Neural crest cell (in vitro differentiated cells): ENCODE measurements at regions not wholly inside any gene's neighbourhood (a gene's known extent, or its start where the extent isn't known, plus 50 kb on each side); places are given as distances from the start of the nearest gene placed in this dataset.

Experiments
- DNase-seq: peaks from one replicate; pipeline ENCODE4 v3.0.0; 2021; ENCODE audit warnings: low read depth, mixed read lengths, low spot score
- H3K27ac Mint-ChIP-seq: one replicate; pipeline ENCODE4 v1.8.0; 2021; ENCODE audit warnings: mild to moderate bottlenecking, mixed read lengths; ENCODE audit not compliant: unreplicated experiment
- H3K27me3 Mint-ChIP-seq: 2 replicates; pipeline ENCODE4 v1.8.0; 2021; ENCODE audit warnings: low read depth, mild to moderate bottlenecking, mixed read lengths
- H3K36me3 Mint-ChIP-seq: 2 replicates; pipeline ENCODE4 v1.8.0; 2021; ENCODE audit warnings: low read depth, mild to moderate bottlenecking, mixed read lengths
- H3K4me1 Mint-ChIP-seq: 2 replicates; pipeline ENCODE4 v1.8.0; 2021; ENCODE audit warnings: mixed read lengths
- H3K4me3 Mint-ChIP-seq: one replicate; pipeline ENCODE4 v1.8.0; 2021; ENCODE audit warnings: mild to moderate bottlenecking, mixed read lengths
- H3K9me3 Mint-ChIP-seq: 2 replicates; pipeline ENCODE4 v1.8.0; 2021; ENCODE audit warnings: mixed read lengths
- TF ChIP-seq, protein P1 (sequence below): fragments of 200-600 bp; sonication (generic); conservative IDR thresholded peaks from 2 replicates; pipeline ENCODE4 v1.5.0; 2021; ENCODE audit warnings: antibody characterized with exemption, mild to moderate bottlenecking

DNA sequence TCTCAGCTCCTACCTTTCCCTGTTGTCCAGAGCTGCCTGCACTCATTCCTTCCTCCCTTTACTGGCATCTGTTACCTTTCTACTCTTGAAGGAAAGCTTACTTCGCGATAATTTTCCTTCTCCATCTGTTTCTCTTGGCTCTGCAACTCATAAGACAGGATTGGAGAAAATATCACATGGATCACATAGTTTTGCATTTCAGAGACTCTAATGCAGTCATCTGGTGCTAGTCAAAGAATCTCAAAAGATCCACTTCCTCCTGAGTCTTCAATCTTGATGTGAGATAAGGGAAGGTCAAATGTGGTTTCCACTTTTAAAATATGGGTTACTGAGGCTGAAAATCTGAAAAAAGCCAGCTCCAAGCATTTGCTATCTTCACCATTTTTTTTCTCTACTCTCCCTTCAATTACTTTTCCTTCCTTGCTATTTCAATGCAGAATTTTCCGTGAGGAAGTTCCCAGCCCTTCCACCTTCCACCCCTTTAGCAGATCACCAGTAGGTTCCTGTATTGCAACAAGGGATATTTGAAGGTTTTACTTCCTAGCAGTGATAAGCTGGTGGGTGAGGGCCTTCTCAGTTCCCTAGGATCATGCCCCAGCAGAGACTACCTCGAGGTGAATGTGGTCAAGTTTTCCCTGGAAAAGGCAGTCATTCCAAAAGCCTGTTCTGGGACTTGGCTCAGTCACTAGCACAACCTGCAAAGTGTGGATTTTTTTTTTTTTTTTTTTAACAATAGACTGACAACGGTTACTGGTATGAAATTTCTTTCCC lies 62.8 kb upstream of the LRRC1 start:
- Mint-ChIP-seq H3K27me3 (no peaks in the 10 kb centered on the region), H3K36me3 (no peaks in the 10 kb centered on the region), H3K9me3 (peaks cover 3% of the 10 kb centered on the region), H3K4me3 (no peak overlapping the region), H3K4me1 (peaks cover 7% of the 10 kb centered on the region), H3K27ac (peak overlapping the region; percentile 69)
- TF ChIP-seq, protein P1, sequence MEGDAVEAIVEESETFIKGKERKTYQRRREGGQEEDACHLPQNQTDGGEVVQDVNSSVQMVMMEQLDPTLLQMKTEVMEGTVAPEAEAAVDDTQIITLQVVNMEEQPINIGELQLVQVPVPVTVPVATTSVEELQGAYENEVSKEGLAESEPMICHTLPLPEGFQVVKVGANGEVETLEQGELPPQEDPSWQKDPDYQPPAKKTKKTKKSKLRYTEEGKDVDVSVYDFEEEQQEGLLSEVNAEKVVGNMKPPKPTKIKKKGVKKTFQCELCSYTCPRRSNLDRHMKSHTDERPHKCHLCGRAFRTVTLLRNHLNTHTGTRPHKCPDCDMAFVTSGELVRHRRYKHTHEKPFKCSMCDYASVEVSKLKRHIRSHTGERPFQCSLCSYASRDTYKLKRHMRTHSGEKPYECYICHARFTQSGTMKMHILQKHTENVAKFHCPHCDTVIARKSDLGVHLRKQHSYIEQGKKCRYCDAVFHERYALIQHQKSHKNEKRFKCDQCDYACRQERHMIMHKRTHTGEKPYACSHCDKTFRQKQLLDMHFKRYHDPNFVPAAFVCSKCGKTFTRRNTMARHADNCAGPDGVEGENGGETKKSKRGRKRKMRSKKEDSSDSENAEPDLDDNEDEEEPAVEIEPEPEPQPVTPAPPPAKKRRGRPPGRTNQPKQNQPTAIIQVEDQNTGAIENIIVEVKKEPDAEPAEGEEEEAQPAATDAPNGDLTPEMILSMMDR: no peak
- no peak for DNase-seq

DNA sequence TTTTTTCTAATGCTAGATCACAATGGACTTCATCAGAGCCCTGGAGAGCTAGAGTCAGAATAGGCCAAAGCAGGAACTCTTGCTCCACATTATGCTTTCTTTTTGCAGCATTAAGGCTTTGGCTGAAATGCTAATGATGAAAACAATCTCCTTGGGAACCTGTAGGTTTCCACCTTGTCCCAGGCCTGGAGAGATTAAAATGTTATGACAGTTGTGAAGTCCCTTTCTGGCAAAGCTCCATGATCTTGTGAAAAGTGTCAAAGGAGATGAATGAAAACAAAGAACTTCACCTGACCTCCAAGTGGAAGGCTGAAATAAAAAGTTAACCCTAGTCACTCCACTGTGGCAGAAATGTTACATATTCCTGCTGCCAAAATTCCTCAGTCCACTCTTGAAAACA lies 64.0 kb upstream of the LRRC1 start:
- TF ChIP-seq, protein P1: no peak
- Mint-ChIP-seq H3K27me3 (no peaks in the 10 kb centered on the region), H3K36me3 (no peaks in the 10 kb centered on the region), H3K27ac (no peak overlapping the region), H3K4me3 (no peak overlapping the region), H3K4me1 (peaks cover 10% of the 10 kb centered on the region), H3K9me3 (peaks cover 4% of the 10 kb centered on the region)
- DNase-seq: no peak

DNA sequence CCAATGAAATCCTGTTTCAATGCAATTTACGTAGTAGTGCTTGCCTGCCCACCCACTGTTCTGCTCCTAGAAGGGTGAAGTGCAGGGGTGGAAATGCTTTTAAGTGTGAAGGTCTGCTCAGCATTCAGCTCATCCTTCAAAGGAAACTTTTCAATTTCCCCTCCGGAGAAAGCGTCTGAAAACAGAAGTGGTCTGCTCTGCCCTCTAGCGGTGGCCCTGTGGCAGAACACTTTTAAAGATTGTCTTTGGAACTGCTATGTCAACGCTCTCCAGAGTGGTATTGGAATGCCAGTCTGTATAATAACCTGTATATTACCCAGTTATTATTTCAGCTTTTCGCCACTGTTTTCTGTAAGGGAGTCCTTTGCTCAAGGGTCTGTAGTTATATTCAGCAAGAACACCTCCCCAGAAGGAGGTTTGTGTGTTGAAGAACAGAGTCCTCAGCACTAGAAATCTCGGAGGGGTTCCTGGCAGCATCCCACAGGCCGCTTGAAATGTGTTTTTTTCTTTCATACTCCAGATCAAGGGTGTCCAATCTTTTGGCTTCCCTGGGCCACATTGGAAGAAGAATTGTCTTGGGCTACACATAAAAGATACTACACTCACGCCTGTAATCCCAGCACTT lies 63.1 kb upstream of the KLHL31 start:
- DNase-seq: peak; percentile 72
- peaks cover 5% of the 10 kb centered on the region for H3K9me3 Mint-ChIP-seq
- H3K27ac Mint-ChIP-seq: no peak overlapping the region
- H3K27me3 Mint-ChIP-seq: no peaks in the 10 kb centered on the region
- TF ChIP-seq, protein P1: peak; percentile 94
- no peaks in the 10 kb centered on the region for H3K36me3 Mint-ChIP-seq
- H3K4me3 Mint-ChIP-seq: no peak overlapping the region
- peaks cover 15% of the 10 kb centered on the region for H3K4me1 Mint-ChIP-seq

DNA sequence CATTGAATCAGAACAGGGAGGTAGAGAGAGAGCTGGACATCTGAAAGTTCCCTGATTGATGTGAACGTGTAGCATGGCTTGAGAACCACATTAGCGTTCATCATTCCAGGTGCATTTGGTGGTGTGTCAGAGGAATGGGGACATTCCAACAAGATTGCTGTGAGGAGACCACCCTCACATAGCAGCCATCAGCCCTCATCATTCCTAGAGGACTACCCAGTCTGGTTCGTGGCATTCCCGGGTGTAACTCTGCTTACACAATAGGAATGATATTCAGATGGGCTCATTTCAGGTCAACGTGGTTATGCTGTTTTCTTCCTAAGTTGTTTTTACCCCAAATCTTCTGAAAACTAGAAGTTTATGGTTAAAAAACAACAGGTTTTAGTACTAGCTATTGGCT lies 62.2 kb upstream of the KLHL31 start:
- H3K27ac Mint-ChIP-seq: no peak overlapping the region
- H3K4me3 Mint-ChIP-seq: no peak overlapping the region
- no peaks in the 10 kb centered on the region for H3K36me3 Mint-ChIP-seq
- no peaks in the 10 kb centered on the region for H3K27me3 Mint-ChIP-seq
- peaks cover 17% of the 10 kb centered on the region for H3K4me1 Mint-ChIP-seq
- TF ChIP-seq, protein P1: no peak
- peaks cover 5% of the 10 kb centered on the region for H3K9me3 Mint-ChIP-seq
- no peak for DNase-seq

DNA sequence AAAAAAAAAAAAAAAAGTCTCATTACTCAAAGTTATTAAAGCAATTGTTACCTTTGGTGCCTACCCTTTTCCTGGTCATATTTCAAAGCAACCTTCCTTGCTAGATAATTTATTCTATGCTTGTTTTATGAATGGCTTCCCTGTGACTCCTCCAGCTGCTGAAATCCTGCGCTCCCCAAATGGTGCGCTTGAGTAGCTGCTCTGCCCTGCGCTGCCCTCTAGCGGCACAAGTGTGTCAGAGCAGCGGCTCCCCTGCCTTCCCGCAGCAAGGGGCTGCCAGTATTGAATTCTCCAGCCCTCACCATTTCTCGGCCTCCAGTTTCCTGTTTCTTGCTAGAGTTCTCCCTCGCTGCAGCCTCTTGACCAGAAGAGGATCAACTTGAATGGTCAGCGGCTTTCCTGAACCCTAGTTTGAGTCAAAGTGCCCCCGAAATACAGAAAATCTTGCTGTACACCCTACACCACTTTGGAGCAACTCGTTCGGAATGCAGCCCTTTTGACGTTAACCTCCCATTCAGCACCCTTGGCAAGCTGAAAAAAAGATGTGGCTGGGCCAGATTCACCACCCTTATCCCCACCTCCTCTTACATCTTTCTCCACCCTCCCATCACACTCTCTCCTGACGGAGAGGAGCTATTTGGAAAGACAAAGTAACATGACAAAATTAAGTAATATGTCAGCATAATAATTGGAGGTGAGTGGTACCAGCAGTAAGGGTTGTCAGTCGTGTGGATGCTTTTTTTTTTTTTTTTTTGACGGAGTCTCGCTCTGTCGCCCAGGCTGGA lies 60.4 kb upstream of the KLHL31 start:
- Mint-ChIP-seq H3K4me1 (peaks cover 17% of the 10 kb centered on the region), H3K36me3 (no peaks in the 10 kb centered on the region), H3K27ac (no peak overlapping the region), H3K27me3 (no peaks in the 10 kb centered on the region), H3K9me3 (peaks cover 5% of the 10 kb centered on the region), H3K4me3 (no peak overlapping the region)
- DNase-seq: peak; percentile 84
- TF ChIP-seq, protein P1: peak; percentile 90
